Adrenal gland (tissue), 9 donors: ENCODE measurements at regions not wholly inside any gene's neighbourhood (a gene's known extent, or its start where the extent isn't known, plus 50 kb on each side); places are given as distances from the start of the nearest gene placed in this dataset.

ENCODE experiments used
- DNase-seq, 7 donors: peaks; one replicate each; pipeline ENCODE4 v3.0.0-alpha.2; 2019 to 2020
- H3K27ac ChIP-seq, 5 donors: fragments of 200-600 bp; sonication (generic) in 4 of 5; 1 replicate in 3 of 5; 2 replicates in 2 of 5; pipeline versions ENCODE4 v1.5.1 to v1.8.0; 2016 to 2020; ENCODE audit warnings: mild to moderate bottlenecking in 1 of 5
- H3K27me3 ChIP-seq: fragments of 200-600 bp; 2 replicates; pipeline ENCODE4 v1.8.0; 2021
- H3K36me3 ChIP-seq, 2 donors: fragments of 200-600 bp; replicated peaks in 1 of 2; 1 replicate in 1 of 2; 2 replicates in 1 of 2; pipeline versions ENCODE4 v1.5.1 to v1.8.0; 2018 to 2022
- H3K4me1 ChIP-seq, 2 donors: fragments of 200-600 bp; replicated peaks in 1 of 2; 1 replicate in 1 of 2; 2 replicates in 1 of 2; pipeline versions ENCODE4 v1.5.1 to v1.8.0; 2018 to 2021
- H3K4me3 ChIP-seq, 4 donors: fragments of 200-600 bp; sonication (generic) in 3 of 4; one replicate each; pipeline ENCODE4 v1.5.1; 2016 to 2018
- H3K9me3 ChIP-seq, 3 donors: fragments of 200-600 bp; sonication (generic) in 1 of 3; replicated peaks in 1 of 3; 1 replicate in 2 of 3; 2 replicates in 1 of 3; pipeline versions ENCODE4 v1.5.1 to v1.8.0; 2016 to 2021
- CTCF ChIP-seq, 6 experiments: fragments of 450-650 bp in 4 of 6; fragments of 200-600 bp in 2 of 6; sonication (generic) in 1 of 6; IDR thresholded peaks; 1 replicate in 5 of 6; 2 replicates in 1 of 6; pipeline versions ENCODE4 v1.5.1 to v1.8.0; 2016 to 2021; ENCODE audit warnings: antibody characterized with exemption in 6 of 6, mild to moderate bottlenecking in 2 of 6, moderate library complexity in 1 of 6
- POLR2A ChIP-seq, 2 donors: fragments of 450-650 bp; IDR thresholded peaks; one replicate each; pipeline ENCODE4 v1.6.1; 2017; ENCODE audit warnings: antibody characterized with exemption in 2 of 2, mild to moderate bottlenecking in 2 of 2, moderate library complexity in 1 of 2
- WGBS, 4 donors: extraction: QIAGEN DNeasy Blood & Tissue Kit in 2 of 4; methylation state at CpG; one replicate each; pipeline versions ENCODE4 v1.1.5 to v1.1.7; 2013 to 2017; 5-methylcytosine and 5-hydroxymethylcytosine counted together
- intact Hi-C, 2 donors: fragments of 100-400 bp; cut with DNase I; formaldehyde crosslinking; loops; one replicate each; pipeline versions ENCODE4 v1.14.1 to v1.15.0; 2022 to 2023
- donor health status: healthy with polysubstance abuse.
- donor health status: Bipolar disorder and iron deficiency.
- donor health status: DM: yes; HTN: yes; CAD: no.
- donor health status: DM: no; HTN: no; CAD: no.
- donor health status: DM: no; HTN: no; CAD: no.

- no peak for DNase-seq
- H3K9me3 ChIP-seq = no peaks in the 10 kb centered on the region
- WGBS, 4 donors = 53 to 70% (median 64%) methylated on average over 2 of the region's 2 CpGs
- TF ChIP-seq CTCF (IDR thresholded peaks at IDR 0.05) = no peak
- TF ChIP-seq POLR2A (IDR thresholded peaks at IDR 0.05) = no peak
- intact Hi-C loops = no loop called here
- no peaks in the 10 kb centered on the region for H3K36me3 ChIP-seq
- no peak overlapping the region for H3K4me3 ChIP-seq
- H3K27me3 ChIP-seq = no peaks in the 10 kb centered on the region
- no peaks in the 10 kb centered on the region for H3K4me1 ChIP-seq
- H3K27ac ChIP-seq = no peak overlapping the region
These were observed 60.3 kb upstream of the GREM2 start for GRCh38 chr1:240672132-240672811.

GRCh38 chr1:240667351-240667750 is 55.4 kb upstream of the GREM2 start:
- H3K9me3 ChIP-seq = no peaks in the 10 kb centered on the region
- 65 to 73% (median 70%) methylated on average over 2 to 3 of the region's 3 CpGs for WGBS, 4 donors
- H3K4me3 ChIP-seq = no peak overlapping the region
- no peaks in the 10 kb centered on the region for H3K4me1 ChIP-seq
- intact Hi-C loops = no loop called here
- no peaks in the 10 kb centered on the region for H3K27me3 ChIP-seq
- no peak overlapping the region for H3K27ac ChIP-seq
- DNase-seq = no peak
- no peak for TF ChIP-seq CTCF (IDR thresholded peaks at IDR 0.05)
- TF ChIP-seq POLR2A (IDR thresholded peaks at IDR 0.05) = no peak
- H3K36me3 ChIP-seq = no peaks in the 10 kb centered on the region

- WGBS, 4 donors = 77 to 81% (median 80%) methylated on average over 9 of the region's 9 CpGs
- DNase-seq = no peak
- Histone ChIP-seq H3K27me3 (no peaks in the 10 kb centered on the region), H3K4me3 (no peak overlapping the region), H3K9me3 (no peaks in the 10 kb centered on the region), H3K36me3 (no peaks in the 10 kb centered on the region), H3K27ac (no peak overlapping the region), H3K4me1 (no peaks in the 10 kb centered on the region)
- no peak for TF ChIP-seq POLR2A (IDR thresholded peaks at IDR 0.05)
- no peak for TF ChIP-seq CTCF (IDR thresholded peaks at IDR 0.05)
- intact Hi-C loops = no loop called here
These were observed 54.7 kb upstream of the GREM2 start for GRCh38 chr1:240666568-240667198.

- Histone ChIP-seq H3K9me3 (no peaks in the 10 kb centered on the region), H3K27ac (no peak overlapping the region), H3K4me3 (no peak overlapping the region), H3K27me3 (no peaks in the 10 kb centered on the region), H3K4me1 (no peaks in the 10 kb centered on the region), H3K36me3 (no peaks in the 10 kb centered on the region)
- intact Hi-C loops = no loop called here
- TF ChIP-seq POLR2A (IDR thresholded peaks at IDR 0.05) (no peak), CTCF (IDR thresholded peaks at IDR 0.05) (no peak)
- WGBS, 4 donors = 82 to 88% (median 87%) methylated on average over 1 of the region's 1 CpG
- DNase-seq = no peak
These were observed 51.4 kb upstream of the GREM2 start for GRCh38 chr1:240663169-240663879.
